ENCODE measurements at regions not wholly inside any gene's neighbourhood (a gene's known extent, or its start where the extent isn't known, plus 50 kb on each side); places are given as distances from the start of the nearest gene placed in this dataset.
A peak's percentile ranks its signal among the peaks of the same experiment; 100 is the strongest.

DNA sequence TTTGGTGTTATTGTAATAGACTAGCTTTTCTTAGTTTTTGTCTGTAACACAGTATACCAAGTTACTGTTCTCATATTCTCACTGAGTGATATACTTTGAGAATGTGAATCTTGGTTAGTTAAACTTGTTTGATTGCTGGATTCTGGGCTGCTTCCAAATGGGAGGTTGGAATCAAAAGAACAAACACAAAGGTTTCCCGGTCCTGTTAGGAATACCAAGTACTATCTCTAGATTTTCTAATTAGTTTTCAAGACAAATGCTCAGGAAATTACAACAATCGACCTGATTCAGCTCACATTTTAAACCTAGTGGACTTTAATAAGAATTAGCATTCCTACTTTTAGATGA, 244.3 kb downstream of the CSNK1G3 start:
- Histone ChIP-seq H3K4me1 (ENCODE audit: control insufficient read depth, insufficient read depth, low read length) (peaks cover 35% of the 10 kb centered on the region), H3K9me3 (replicated peaks; ENCODE audit: low read length) (no peaks in the 10 kb centered on the region), H3K4me2 (ENCODE audit: low read length) (peak overlapping the region; percentile 11), H3K4me3 (ENCODE audit: low read length) (no peak overlapping the region), H3K9ac (ENCODE audit: low read depth, low read length) (peak overlapping the region; percentile 46), H3K36me3 (ENCODE audit: insufficient read depth, low read length) (no peaks in the 10 kb centered on the region), H3K27me3 (ENCODE audit: control insufficient read depth, insufficient read depth, low read length) (no peaks in the 10 kb centered on the region)

DNA sequence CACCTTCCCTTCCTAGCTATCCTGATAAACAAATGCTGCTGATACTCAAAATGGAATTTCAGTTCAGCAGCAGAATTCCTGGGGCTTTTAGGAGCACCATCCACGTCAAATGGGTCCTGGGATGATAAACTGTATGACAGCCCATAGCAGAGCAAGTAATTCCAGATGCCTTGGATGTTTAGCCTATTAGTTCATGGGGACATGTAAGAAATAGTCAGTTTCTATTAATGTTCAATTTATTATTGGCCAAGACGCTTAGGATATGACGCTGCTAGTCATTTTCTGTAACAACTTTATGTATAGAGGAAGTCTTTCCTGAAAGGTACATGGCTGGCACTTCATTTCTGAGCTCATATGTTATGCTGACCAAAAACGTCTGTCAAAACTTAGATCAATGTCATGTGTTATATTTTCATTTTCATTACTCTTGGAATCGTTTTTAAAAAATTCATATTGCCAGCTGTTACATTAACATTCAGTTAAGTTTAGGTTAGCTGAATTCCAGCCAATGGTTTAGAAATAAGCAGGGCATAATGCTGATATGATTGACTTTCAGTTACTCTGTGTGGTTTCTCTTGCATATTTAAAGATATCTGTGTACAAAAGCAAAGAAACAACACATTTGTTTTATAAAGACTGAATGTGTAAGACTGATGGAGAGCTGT, 243.8 kb downstream of the CSNK1G3 start:
- Histone ChIP-seq H3K27me3 (ENCODE audit: control insufficient read depth, insufficient read depth, low read length) (no peaks in the 10 kb centered on the region), H3K4me1 (ENCODE audit: control insufficient read depth, insufficient read depth, low read length) (peaks cover 35% of the 10 kb centered on the region), H3K9me3 (replicated peaks; ENCODE audit: low read length) (no peaks in the 10 kb centered on the region), H3K4me3 (ENCODE audit: low read length) (no peak overlapping the region), H3K4me2 (ENCODE audit: low read length) (peak overlapping the region; percentile 11), H3K9ac (ENCODE audit: low read depth, low read length) (peak overlapping the region; percentile 46), H3K36me3 (ENCODE audit: insufficient read depth, low read length) (no peaks in the 10 kb centered on the region)

- no peaks in the 10 kb centered on the region for H3K27me3 ChIP-seq (ENCODE audit: control insufficient read depth, insufficient read depth, low read length)
- H3K4me2 ChIP-seq (ENCODE audit: low read length), result no peak overlapping the region
- H3K4me1 ChIP-seq (ENCODE audit: control insufficient read depth, insufficient read depth, low read length), result peaks cover 35% of the 10 kb centered on the region
- H3K9me3 ChIP-seq (replicated peaks; ENCODE audit: low read length), result no peaks in the 10 kb centered on the region
- H3K36me3 ChIP-seq (ENCODE audit: insufficient read depth, low read length), result no peaks in the 10 kb centered on the region
- peak overlapping the region; percentile 18 for H3K9ac ChIP-seq (ENCODE audit: low read depth, low read length)
- no peak overlapping the region for H3K4me3 ChIP-seq (ENCODE audit: low read length)
Measured at GRCh38 chr5:123754908-123755307, 242.9 kb downstream of the CSNK1G3 start.

GRCh38 chr5:123753937-123754891, 242.2 kb downstream of the CSNK1G3 start:
- no peaks in the 10 kb centered on the region for H3K36me3 ChIP-seq (ENCODE audit: insufficient read depth, low read length)
- H3K9me3 ChIP-seq (replicated peaks; ENCODE audit: low read length), result no peaks in the 10 kb centered on the region
- H3K9ac ChIP-seq (ENCODE audit: low read depth, low read length), result peak overlapping the region; percentile 18
- no peak overlapping the region for H3K4me3 ChIP-seq (ENCODE audit: low read length)
- no peak overlapping the region for H3K4me2 ChIP-seq (ENCODE audit: low read length)
- peaks cover 35% of the 10 kb centered on the region for H3K4me1 ChIP-seq (ENCODE audit: control insufficient read depth, insufficient read depth, low read length)
- H3K27me3 ChIP-seq (ENCODE audit: control insufficient read depth, insufficient read depth, low read length), result no peaks in the 10 kb centered on the region

DNA sequence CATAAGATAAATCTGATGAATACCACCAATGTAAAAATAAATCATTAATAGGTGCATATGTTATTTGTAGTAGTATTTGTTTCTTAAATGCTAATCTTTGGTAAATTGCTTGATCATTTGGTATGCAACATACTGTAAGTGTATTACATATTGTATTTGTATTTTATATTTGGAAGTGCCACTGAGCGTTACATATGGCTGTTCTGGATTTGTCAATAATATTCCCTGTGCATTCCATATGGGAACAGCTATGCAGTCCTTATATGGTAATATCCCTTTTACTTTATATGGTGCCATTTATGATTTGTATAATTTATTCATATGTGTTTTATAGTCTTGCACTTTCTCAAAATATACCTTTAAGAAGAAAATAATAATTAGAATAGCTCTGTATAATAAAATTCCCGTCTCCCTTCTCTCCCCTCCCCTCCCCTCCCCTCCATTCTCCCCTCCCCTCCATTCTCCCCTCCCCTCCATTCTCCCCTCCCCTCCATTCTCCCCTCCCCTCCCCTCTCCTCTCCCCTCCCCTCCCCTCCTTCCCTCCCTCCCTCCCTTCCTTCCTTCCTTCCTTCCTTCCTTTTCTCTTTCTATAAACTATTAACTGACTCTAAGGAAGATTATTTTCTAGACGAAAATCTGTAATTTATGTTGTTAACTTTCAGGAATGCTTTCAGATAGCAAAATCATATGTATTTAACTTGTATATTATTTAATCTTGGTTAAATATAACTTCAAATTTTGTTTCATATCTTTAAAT, 241.4 kb downstream of the CSNK1G3 start:
- Histone ChIP-seq H3K4me2 (ENCODE audit: low read length) (no peak overlapping the region), H3K9me3 (replicated peaks; ENCODE audit: low read length) (no peaks in the 10 kb centered on the region), H3K9ac (ENCODE audit: low read depth, low read length) (no peak overlapping the region), H3K4me3 (ENCODE audit: low read length) (no peak overlapping the region), H3K27me3 (ENCODE audit: control insufficient read depth, insufficient read depth, low read length) (no peaks in the 10 kb centered on the region), H3K36me3 (ENCODE audit: insufficient read depth, low read length) (no peaks in the 10 kb centered on the region), H3K4me1 (ENCODE audit: control insufficient read depth, insufficient read depth, low read length) (peaks cover 35% of the 10 kb centered on the region)

GRCh38 chr5:123752552-123753179, 240.7 kb downstream of the CSNK1G3 start:
- Histone ChIP-seq H3K36me3 (ENCODE audit: insufficient read depth, low read length) (no peaks in the 10 kb centered on the region), H3K27me3 (ENCODE audit: control insufficient read depth, insufficient read depth, low read length) (no peaks in the 10 kb centered on the region), H3K9ac (ENCODE audit: low read depth, low read length) (peak overlapping the region; percentile 31)

DNA sequence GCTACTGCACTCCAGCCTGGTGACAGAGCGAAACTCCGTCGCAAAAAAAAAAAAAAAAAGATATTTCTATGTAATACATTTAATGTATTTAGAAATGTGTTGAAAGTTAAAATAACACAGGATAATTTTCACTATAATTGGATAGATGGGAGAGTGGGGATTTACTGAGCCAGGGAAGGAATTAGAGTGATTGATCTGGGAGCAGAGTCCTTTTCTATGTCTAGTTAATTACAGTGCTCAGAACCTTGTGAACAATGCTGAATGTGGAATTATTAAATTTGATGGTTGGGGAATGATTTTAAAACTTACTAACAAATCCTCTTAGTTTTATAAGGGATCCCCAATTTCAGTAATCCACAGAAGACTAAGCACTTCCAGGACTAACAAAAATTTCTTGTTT, 239.7 kb downstream of the CSNK1G3 start:
- H3K36me3 ChIP-seq (ENCODE audit: insufficient read depth, low read length), result no peaks in the 10 kb centered on the region
- peaks cover 35% of the 10 kb centered on the region for H3K4me1 ChIP-seq (ENCODE audit: control insufficient read depth, insufficient read depth, low read length)
- H3K9ac ChIP-seq (ENCODE audit: low read depth, low read length), result no peak overlapping the region
- H3K27me3 ChIP-seq (ENCODE audit: control insufficient read depth, insufficient read depth, low read length), result no peaks in the 10 kb centered on the region
- H3K4me3 ChIP-seq (ENCODE audit: low read length), result no peak overlapping the region
- H3K9me3 ChIP-seq (replicated peaks; ENCODE audit: low read length), result no peaks in the 10 kb centered on the region
- H3K4me2 ChIP-seq (ENCODE audit: low read length), result no peak overlapping the region

More at GRCh38 chr5:123752552-123753179, 240.7 kb downstream of the CSNK1G3 start:
- Histone ChIP-seq H3K4me3 (ENCODE audit: low read length) (no peak overlapping the region), H3K9me3 (replicated peaks; ENCODE audit: low read length) (no peaks in the 10 kb centered on the region), H3K4me1 (ENCODE audit: control insufficient read depth, insufficient read depth, low read length) (peaks cover 35% of the 10 kb centered on the region), H3K4me2 (ENCODE audit: low read length) (no peak overlapping the region)

DNA sequence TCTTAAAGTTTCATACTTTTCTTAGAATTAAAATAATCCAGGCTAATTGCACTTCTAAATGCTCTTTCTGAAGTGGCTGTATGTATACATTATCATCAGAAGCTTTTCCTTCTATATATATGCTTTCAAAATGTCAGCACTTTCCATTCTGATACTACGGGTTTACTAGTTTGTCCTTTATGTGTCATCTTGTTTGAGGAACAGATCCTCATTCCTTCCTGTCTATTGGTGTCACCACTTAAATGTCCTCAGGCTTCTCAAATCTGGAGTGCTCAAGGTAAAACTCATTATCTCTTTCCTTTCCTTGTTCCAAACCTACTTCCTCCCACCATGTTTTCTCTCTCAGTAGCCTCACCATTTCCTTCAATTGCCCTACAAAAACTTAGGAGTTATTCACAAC, 236.3 kb downstream of the CSNK1G3 start:
- no peak overlapping the region for H3K9ac ChIP-seq (ENCODE audit: low read depth, low read length)
- H3K4me2 ChIP-seq (ENCODE audit: low read length), result no peak overlapping the region
- H3K4me3 ChIP-seq (ENCODE audit: low read length), result no peak overlapping the region
- H3K36me3 ChIP-seq (ENCODE audit: insufficient read depth, low read length), result no peaks in the 10 kb centered on the region
- H3K9me3 ChIP-seq (replicated peaks; ENCODE audit: low read length), result no peaks in the 10 kb centered on the region
- no peaks in the 10 kb centered on the region for H3K27me3 ChIP-seq (ENCODE audit: control insufficient read depth, insufficient read depth, low read length)
- peaks cover 14% of the 10 kb centered on the region for H3K4me1 ChIP-seq (ENCODE audit: control insufficient read depth, insufficient read depth, low read length)

DNA sequence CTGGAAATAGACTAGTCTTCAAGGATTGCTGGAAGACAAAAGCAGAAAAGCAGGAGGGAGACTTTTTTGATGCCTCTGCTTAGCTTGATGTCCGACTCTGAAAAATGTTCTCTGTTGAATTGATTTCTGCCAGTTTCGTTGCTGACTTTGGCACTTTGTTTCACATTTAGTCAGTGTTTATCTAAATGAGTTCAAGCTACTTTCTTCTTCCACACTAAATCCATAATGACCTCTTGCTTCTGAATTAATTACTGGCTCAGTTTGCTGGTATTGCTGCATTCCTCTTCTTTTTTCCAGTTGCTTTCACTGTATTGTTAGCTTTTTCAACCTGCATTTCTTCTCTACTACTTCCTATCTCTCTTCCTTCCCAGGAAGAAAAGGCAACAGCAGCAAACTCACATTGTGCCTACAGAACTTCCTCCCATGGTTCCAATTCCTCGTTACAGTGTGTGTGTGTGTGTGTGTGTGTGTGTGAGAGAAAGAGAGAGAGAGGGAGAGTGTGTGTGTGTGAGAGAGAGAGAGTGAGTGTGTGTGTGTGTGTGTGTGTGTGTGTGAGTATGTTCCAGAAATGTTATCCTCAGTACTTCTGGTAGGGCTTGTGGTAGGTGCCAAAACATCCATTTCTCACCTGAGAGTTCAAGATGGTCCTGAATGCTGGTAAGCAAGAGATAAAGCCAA, 234.8 kb downstream of the CSNK1G3 start:
- no peaks in the 10 kb centered on the region for H3K36me3 ChIP-seq (ENCODE audit: insufficient read depth, low read length)
- H3K4me2 ChIP-seq (ENCODE audit: low read length), result no peak overlapping the region
- no peak overlapping the region for H3K4me3 ChIP-seq (ENCODE audit: low read length)
- no peaks in the 10 kb centered on the region for H3K9me3 ChIP-seq (replicated peaks; ENCODE audit: low read length)
- H3K4me1 ChIP-seq (ENCODE audit: control insufficient read depth, insufficient read depth, low read length), result peaks cover 1% of the 10 kb centered on the region
- H3K27me3 ChIP-seq (ENCODE audit: control insufficient read depth, insufficient read depth, low read length), result no peaks in the 10 kb centered on the region
- H3K9ac ChIP-seq (ENCODE audit: low read depth, low read length), result no peak overlapping the region

DNA sequence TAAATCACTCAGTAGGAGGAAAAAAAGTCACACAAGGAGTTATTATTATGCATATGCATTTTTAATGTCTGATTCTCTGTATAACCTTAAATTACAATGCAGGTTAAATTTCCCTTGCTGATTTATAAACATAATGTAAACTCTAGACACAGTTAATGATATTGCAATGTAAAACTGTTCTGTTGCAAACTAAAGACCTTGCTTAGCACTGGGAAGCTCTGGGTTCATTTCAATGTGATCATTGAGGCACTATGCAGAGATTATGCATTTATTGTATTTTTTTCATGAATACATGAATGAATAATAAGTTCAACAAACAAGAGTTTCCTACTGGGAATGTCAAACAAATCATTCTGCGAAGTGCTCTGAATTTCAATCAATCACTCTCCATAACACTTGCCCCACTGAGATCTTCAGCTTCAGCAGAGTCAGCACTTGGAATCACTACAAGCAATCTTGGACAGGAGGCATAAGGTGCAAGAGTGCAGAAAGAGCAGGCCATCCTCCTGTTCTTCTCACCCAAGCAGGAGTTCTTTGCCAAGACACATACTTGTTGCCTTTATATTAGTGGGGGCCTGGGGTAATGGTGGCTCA, 232.1 kb downstream of the CSNK1G3 start:
- H3K9me3 ChIP-seq (replicated peaks; ENCODE audit: low read length), result no peaks in the 10 kb centered on the region

More for the DNA sequence above, 232.1 kb downstream of the CSNK1G3 start:
- Histone ChIP-seq H3K4me1 (ENCODE audit: control insufficient read depth, insufficient read depth, low read length) (no peaks in the 10 kb centered on the region), H3K27me3 (ENCODE audit: control insufficient read depth, insufficient read depth, low read length) (no peaks in the 10 kb centered on the region), H3K4me2 (ENCODE audit: low read length) (no peak overlapping the region), H3K4me3 (ENCODE audit: low read length) (no peak overlapping the region), H3K9ac (ENCODE audit: low read depth, low read length) (no peak overlapping the region), H3K36me3 (ENCODE audit: insufficient read depth, low read length) (no peaks in the 10 kb centered on the region)

Measured in skeletal muscle satellite cell (primary cell).